ENCODE measurements at regions not wholly inside any gene's neighbourhood (a gene's known extent, or its start where the extent isn't known, plus 50 kb on each side); places are given as distances from the start of the nearest gene placed in this dataset.
"Not testable (repeated sequence)": the region's sequence is repeated elsewhere in the genome, so short reads cannot be mapped to it uniquely, and the experiment has no call there.

DNA sequence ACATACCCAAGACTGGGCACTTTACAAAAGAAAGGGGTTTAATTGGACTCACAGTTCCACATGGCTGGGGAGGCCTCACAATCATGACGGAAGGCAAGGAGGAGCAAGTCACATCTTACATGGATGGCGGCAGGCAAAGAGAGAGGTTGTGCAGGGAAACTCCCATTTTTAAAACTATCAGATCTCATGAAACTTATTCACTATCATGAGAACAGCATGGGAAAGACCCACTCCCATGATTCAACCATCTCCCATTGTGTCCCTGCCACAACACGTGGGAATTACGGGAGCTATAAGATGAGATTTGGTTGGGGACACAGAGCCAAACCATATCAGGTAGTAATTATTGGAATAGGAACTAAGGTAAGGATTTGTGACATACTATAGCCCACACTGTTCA, 101.6 kb upstream of the ADTRP start:
- not testable (repeated sequence) for TF ChIP-seq ZNF444 (CRISPR knock-in tag; IDR thresholded peaks at IDR 0.05); GATA2 (CRISPR knock-in tag; IDR thresholded peaks at IDR 0.05); POLR2A (conservative IDR thresholded peaks at IDR 0.05); RUNX1 (IDR thresholded peaks at IDR 0.05; ENCODE audit: low read depth); SMC3 (conservative IDR thresholded peaks at IDR 0.05; ENCODE audit: insufficient read depth, low read depth, low read length); EP300 (IDR thresholded peaks at IDR 0.05; ENCODE audit: low read length); MAFF (IDR thresholded peaks at IDR 0.05; ENCODE audit: low read length); FOXK1 (CRISPR knock-in tag; IDR thresholded peaks at IDR 0.05; ENCODE audit: borderline replicate concordance); MTA3 (IDR thresholded peaks at IDR 0.05; ENCODE audit: borderline replicate concordance); ZNF311 (CRISPR knock-in tag; IDR thresholded peaks at IDR 0.05)
- TF ChIP-seq, protein P1, sequence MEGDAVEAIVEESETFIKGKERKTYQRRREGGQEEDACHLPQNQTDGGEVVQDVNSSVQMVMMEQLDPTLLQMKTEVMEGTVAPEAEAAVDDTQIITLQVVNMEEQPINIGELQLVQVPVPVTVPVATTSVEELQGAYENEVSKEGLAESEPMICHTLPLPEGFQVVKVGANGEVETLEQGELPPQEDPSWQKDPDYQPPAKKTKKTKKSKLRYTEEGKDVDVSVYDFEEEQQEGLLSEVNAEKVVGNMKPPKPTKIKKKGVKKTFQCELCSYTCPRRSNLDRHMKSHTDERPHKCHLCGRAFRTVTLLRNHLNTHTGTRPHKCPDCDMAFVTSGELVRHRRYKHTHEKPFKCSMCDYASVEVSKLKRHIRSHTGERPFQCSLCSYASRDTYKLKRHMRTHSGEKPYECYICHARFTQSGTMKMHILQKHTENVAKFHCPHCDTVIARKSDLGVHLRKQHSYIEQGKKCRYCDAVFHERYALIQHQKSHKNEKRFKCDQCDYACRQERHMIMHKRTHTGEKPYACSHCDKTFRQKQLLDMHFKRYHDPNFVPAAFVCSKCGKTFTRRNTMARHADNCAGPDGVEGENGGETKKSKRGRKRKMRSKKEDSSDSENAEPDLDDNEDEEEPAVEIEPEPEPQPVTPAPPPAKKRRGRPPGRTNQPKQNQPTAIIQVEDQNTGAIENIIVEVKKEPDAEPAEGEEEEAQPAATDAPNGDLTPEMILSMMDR (IDR thresholded peaks at IDR 0.05 in 2 of 3, conservative IDR thresholded peaks at IDR 0.05 in 1 of 3; ENCODE audit: insufficient read depth in 2 of 3, low read depth in 1 of 3, low read length in 3 of 3): not testable (repeated sequence)

Measured in K562 (cell line).